HEK293 (cell line): ENCODE measurements at regions not wholly inside any gene's neighbourhood (a gene's known extent, or its start where the extent isn't known, plus 50 kb on each side); places are given as distances from the start of the nearest gene placed in this dataset.

Experiments used
- CTCF ChIP-seq: fragments of 450-650 bp; formaldehyde crosslinking; IDR thresholded peaks from 2 replicates; pipeline ENCODE4 v1.5.1; 2016; ENCODE audit warnings: missing biosample characterization, missing genetic modification characterization
- TCF7L2 ChIP-seq: IDR thresholded peaks from 2 replicates; pipeline ENCODE4 v1.6.1; 2011; ENCODE audit warnings: low read depth, mild to moderate bottlenecking, inconsistent platforms, low read length, moderate library complexity, borderline replicate concordance
- YY1 ChIP-seq: fragments of 450-650 bp; formaldehyde crosslinking; IDR thresholded peaks from 2 replicates; pipeline ENCODE4 v1.5.1; 2018; ENCODE audit warnings: missing biosample characterization, missing genetic modification characterization
- ZNF311 ChIP-seq: fragments of 450-650 bp; formaldehyde crosslinking; IDR thresholded peaks from 2 replicates; pipeline ENCODE4 v1.5.1; 2017; ENCODE audit warnings: missing biosample characterization, missing genetic modification characterization, borderline replicate concordance

GRCh38 chr2:123606631-123607030 lies 418.5 kb upstream of the CNTNAP5 start:
- TF ChIP-seq CTCF (no peak), YY1 (tag by site-specific recombination) (no peak), TCF7L2 (no peak), ZNF311 (tag by site-specific recombination) (no peak)
